Cardiac fibroblast (primary cell): ENCODE measurements at regions not wholly inside any gene's neighbourhood (a gene's known extent, or its start where the extent isn't known, plus 50 kb on each side); places are given as distances from the start of the nearest gene placed in this dataset.

ENCODE experiments used
- DNase-seq, 2 donors: peaks; one replicate each; pipeline versions ENCODE4 v3.0.0 to v3.0.0-alpha.2; 2010; ENCODE audit warnings: low read depth in 2 of 2
- H3K4me3 ChIP-seq, 2 donors: replicated peaks in 1 of 2; 1 replicate in 1 of 2; 2 replicates in 1 of 2; pipeline ENCODE4 v1.5.1; 2011; ENCODE audit warnings: low read depth in 2 of 2, low read length in 2 of 2, mild to moderate bottlenecking in 2 of 2, moderate library complexity in 1 of 2
- TF ChIP-seq, protein P1 (sequence below): IDR thresholded peaks from one replicate; pipeline ENCODE4 v1.5.1; 2011; ENCODE audit warnings: low read depth, mild to moderate bottlenecking, low read length, inconsistent platforms

- TF ChIP-seq, protein P1, sequence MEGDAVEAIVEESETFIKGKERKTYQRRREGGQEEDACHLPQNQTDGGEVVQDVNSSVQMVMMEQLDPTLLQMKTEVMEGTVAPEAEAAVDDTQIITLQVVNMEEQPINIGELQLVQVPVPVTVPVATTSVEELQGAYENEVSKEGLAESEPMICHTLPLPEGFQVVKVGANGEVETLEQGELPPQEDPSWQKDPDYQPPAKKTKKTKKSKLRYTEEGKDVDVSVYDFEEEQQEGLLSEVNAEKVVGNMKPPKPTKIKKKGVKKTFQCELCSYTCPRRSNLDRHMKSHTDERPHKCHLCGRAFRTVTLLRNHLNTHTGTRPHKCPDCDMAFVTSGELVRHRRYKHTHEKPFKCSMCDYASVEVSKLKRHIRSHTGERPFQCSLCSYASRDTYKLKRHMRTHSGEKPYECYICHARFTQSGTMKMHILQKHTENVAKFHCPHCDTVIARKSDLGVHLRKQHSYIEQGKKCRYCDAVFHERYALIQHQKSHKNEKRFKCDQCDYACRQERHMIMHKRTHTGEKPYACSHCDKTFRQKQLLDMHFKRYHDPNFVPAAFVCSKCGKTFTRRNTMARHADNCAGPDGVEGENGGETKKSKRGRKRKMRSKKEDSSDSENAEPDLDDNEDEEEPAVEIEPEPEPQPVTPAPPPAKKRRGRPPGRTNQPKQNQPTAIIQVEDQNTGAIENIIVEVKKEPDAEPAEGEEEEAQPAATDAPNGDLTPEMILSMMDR: no peak
- no peak for DNase-seq
- no peak overlapping the region for H3K4me3 ChIP-seq
Observed at GRCh38 chr5:51488803-51489642, 105.8 kb downstream of the ISL1 start.

GRCh38 chr5:51494821-51495220, 111.6 kb downstream of the ISL1 start:
- TF ChIP-seq, protein P1: no peak
- no peak for DNase-seq
- no peak overlapping the region for H3K4me3 ChIP-seq

GRCh38 chr5:51495672-51496071, 112.4 kb downstream of the ISL1 start:
- no peak overlapping the region for H3K4me3 ChIP-seq
- DNase-seq: peak; percentile 14 to 33
- TF ChIP-seq, protein P1: no peak

DNA sequence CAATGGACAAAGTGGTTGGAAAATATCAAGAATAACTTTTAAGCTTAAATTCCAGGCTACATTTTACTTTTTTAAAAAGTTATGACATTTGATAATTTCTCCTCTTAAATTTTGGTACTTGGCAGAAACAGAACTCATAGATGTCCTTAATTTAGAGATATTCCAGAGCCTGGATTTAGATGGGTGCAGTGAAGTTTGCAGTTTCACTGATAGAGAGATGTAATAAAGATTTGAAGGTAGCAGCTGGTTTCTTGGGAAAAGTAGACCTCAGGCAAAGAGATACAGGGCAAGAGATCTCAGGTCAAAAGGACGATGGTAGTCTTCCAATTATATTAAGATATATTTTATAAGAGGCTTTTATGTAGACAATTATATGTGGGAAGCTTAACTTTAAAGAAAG, 134.6 kb downstream of the ISL1 start:
- no peak for DNase-seq
- no peak overlapping the region for H3K4me3 ChIP-seq
- TF ChIP-seq, protein P1: no peak

DNA sequence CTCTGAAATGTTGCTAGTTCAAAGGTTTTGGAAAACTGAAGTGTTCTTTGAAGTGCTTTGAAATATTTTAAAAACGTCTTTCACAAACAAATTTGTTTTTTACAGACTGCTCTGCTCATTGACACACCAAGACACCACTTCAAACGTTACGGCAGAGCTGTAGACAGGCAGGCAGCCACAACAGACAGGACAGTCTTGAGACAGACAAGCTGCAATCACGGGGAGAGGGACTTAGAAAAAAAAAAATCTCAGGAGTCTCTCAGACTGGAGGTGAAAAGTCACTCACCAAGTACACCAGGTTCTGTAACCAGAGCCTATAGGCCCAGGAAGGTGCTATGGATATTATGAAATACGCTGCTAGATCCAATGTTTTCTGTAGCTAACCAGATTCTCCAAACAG, 135.4 kb downstream of the ISL1 start:
- no peak overlapping the region for H3K4me3 ChIP-seq
- DNase-seq: no peak
- TF ChIP-seq, protein P1: no peak

DNA sequence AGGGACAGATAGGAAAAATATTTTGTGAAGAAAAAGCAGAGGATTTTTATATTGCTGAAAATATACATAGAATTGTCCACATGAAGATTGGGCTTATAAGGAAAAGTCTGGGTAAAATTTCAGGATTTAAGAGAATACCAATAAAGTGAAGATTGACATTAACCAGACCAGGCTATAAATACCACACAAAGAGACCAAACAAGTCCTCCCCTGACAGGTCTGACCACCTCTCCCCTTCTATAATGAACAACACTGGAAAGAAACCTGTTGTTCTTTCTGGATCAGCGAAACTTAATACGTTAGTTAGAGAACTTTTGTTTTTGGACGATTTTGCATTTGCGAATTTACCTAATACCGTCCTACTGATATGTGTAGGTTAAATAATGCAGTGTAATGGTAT, 138.3 kb downstream of the ISL1 start:
- no peak for DNase-seq
- H3K4me3 ChIP-seq: no peak overlapping the region
- TF ChIP-seq, protein P1: no peak
